HepG2 (cell line): ENCODE measurements at regions not wholly inside any gene's neighbourhood (a gene's known extent, or its start where the extent isn't known, plus 50 kb on each side); places are given as distances from the start of the nearest gene placed in this dataset.

Experiments
- CAMTA2 ChIP-seq: sonication (generic); formaldehyde crosslinking; IDR thresholded peaks from 2 replicates; pipeline ENCODE4 v1.4.0; 2020; ENCODE audit warnings: mild to moderate bottlenecking, missing genetic modification reagents, borderline replicate concordance
- CTCF ChIP-seq: sonication (generic); formaldehyde crosslinking; IDR thresholded peaks from 2 replicates; pipeline ENCODE4 v1.5.0; 2020; ENCODE audit warnings: mild to moderate bottlenecking, missing genetic modification reagents, moderate library complexity
- POGK ChIP-seq: sonication (generic); formaldehyde crosslinking; conservative IDR thresholded peaks from 2 replicates; pipeline ENCODE4 v1.8.0; 2022; ENCODE audit warnings: mild to moderate bottlenecking, moderate library complexity, missing genetic modification reagents
- RFX5 ChIP-seq: IDR thresholded peaks from 2 replicates; pipeline ENCODE4 v1.6.1; 2011; ENCODE audit warnings: low read depth, low read length, improper control_type of control experiment
- TCF12 ChIP-seq, 2 experiments: fragments of 450-650 bp in 1 of 2; sonication (generic) in 1 of 2; formaldehyde crosslinking in 1 of 2; IDR thresholded peaks; 2 replicates each; pipeline versions ENCODE4 v1.6.1 to v1.8.0; 2017 to 2022; ENCODE audit warnings: antibody characterized with exemption in 1 of 2, mild to moderate bottlenecking in 1 of 2, missing genetic modification reagents in 1 of 2, moderate library complexity in 1 of 2
- ZNF704 ChIP-seq: sonication (generic); formaldehyde crosslinking; IDR thresholded peaks from 2 replicates; pipeline ENCODE4 v1.8.1; 2023; ENCODE audit warnings: mild to moderate bottlenecking, inconsistent platforms, moderate library complexity, missing genetic modification reagents, borderline replicate concordance

- TF ChIP-seq ZNF704 (CRISPR knock-in tag) (no peak), CTCF (CRISPR knock-in tag) (no peak), POGK (no peak), TCF12 (IDR thresholded peaks at IDR 0.05) (no peak), TCF12 (CRISPR knock-in tag; IDR thresholded peaks at IDR 0.05) (no peak), CAMTA2 (CRISPR knock-in tag) (no peak), RFX5 (no peak)
These were observed 769.6 kb downstream of the CDH11 start for GRCh38 chr16:64352246-64352645.
